SH-SY5Y (cell line): ENCODE measurements at regions not wholly inside any gene's neighbourhood (a gene's known extent, or its start where the extent isn't known, plus 50 kb on each side); places are given as distances from the start of the nearest gene placed in this dataset.

Experiments used
- GATA2 ChIP-seq: IDR thresholded peaks from 2 replicates; pipeline ENCODE4 v1.6.1; 2011; ENCODE audit warnings: mild to moderate bottlenecking, low read depth, low read length
- GATA3 ChIP-seq: IDR thresholded peaks from 2 replicates; pipeline ENCODE4 v1.6.1; 2011; ENCODE audit warnings: low read depth, mild to moderate bottlenecking, low read length, moderate library complexity

DNA sequence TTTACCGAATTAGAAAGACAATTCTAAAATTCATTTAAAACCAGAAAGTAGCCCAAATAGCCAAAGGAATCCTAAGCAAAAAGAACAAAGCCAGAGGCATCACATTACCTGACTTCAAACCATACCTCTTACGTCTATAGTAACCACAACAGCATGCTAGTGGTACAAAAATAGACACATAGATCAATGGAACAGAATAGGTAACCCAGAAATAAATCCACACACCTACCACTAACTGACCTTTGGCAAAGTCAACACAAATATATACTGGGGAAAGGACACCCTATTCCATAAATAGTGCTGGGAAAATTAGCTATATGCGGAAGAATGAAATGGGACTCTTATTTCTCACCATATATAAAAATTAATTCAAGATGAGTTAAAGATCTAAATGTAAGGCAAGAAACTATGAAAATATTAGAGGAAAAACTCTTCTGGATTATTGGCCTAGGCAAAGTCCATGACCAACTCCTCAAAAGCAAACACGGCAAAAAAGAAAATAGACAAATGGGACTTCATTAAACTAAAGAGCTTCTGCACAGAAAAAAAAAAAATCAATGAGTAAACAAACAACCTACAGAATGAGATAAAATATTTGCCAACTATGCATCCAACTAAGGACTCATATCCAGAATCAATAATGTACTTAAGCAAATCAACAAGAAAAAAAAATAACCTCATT, 568.9 kb downstream of the SOX5 start:
- TF ChIP-seq GATA2: no peak
- TF ChIP-seq GATA3: no peak
